GM12878 (cell line): ENCODE measurements at regions not wholly inside any gene's neighbourhood (a gene's known extent, or its start where the extent isn't known, plus 50 kb on each side); places are given as distances from the start of the nearest gene placed in this dataset.

ENCODE experiments used
- ATAC-seq: fragments of 200-7000 bp; cut with Tn5 transposase; 3 replicates; pipeline ENCODE4 v1.9.1; 2020; ENCODE audit warnings: mild to moderate bottlenecking, moderate library complexity
- BruUV-seq: library from RNA; stranded (reverse); fragments of 400-500 nt; replicated peaks from 2 replicates; lab custom pipeline; 2021; lab: Mats Ljungman, UMichigan
- CTCF ChIA-PET: fragments of 300-600 bp; sonication (Branson Sonifier 250); formaldehyde crosslinking; extraction: SDS; loops from one replicate; lab custom pipeline; 2021; ENCODE audit warnings: inconsistent platforms; lab: Yijun Ruan, JAX
- POLR2A ChIA-PET: fragments of 350-600 bp; formaldehyde crosslinking; extraction: SDS; loops from one replicate; lab custom pipeline; 2021; ENCODE audit warnings: inconsistent platforms; lab: Charles Lee
- RAD21 ChIA-PET: fragments of 300-600 bp; sonication (Branson Sonifier 250); formaldehyde crosslinking; loops from one replicate; lab custom pipeline; 2023; ENCODE audit warnings: antibody characterized with exemption; ENCODE audit not compliant: unreplicated experiment; lab: Charles Lee
- SMC1A ChIA-PET: fragments of 300-600 bp; sonication (Branson Sonifier 250); formaldehyde crosslinking; loops from one replicate; lab custom pipeline; 2023; ENCODE audit not compliant: unreplicated experiment, uncharacterized antibody; lab: Charles Lee
- DNase-seq: peaks from one replicate; pipeline ENCODE4 v3.0.0-alpha.2; 2011; ENCODE audit warnings: low read depth, low spot score
- FAIRE-seq: peaks from 3 replicates; lab custom pipeline; 2011; peaks lifted over from hg19 to GRCh38; lab: Jason Lieb, UNC
- H2AFZ ChIP-seq: 2 replicates; pipeline ENCODE4 v1.6.0; 2011; ENCODE audit warnings: low read depth, low read length, control low read depth; ENCODE audit not compliant: control insufficient read depth
- H3K27ac ChIP-seq: 2 replicates; pipeline ENCODE4 v1.5.1; 2011; ENCODE audit warnings: control low read depth; ENCODE audit not compliant: control insufficient read depth, insufficient read depth
- H3K27me3 ChIP-seq, 2 experiments: replicated peaks in 1 of 2; 2 replicates each; pipeline versions ENCODE4 v1.6.0 to v1.6.1; 2011; ENCODE audit warnings: low read length in 1 of 2; ENCODE audit not compliant: control insufficient read depth in 2 of 2, insufficient read depth in 2 of 2
- H3K36me3 ChIP-seq, 2 experiments: 2 replicates each; pipeline ENCODE4 v1.5.1; 2011; ENCODE audit warnings: low read length in 1 of 2; ENCODE audit not compliant: control insufficient read depth in 2 of 2, insufficient read depth in 2 of 2
- H3K4me1 ChIP-seq: 2 replicates; pipeline ENCODE4 v1.6.1; 2011; ENCODE audit warnings: mild to moderate bottlenecking, low read length, moderate library complexity, mixed read lengths; ENCODE audit not compliant: control insufficient read depth, insufficient read depth
- H3K4me2 ChIP-seq: 2 replicates; pipeline ENCODE4 v1.6.0; 2011; ENCODE audit warnings: control low read depth; ENCODE audit not compliant: control insufficient read depth, insufficient read depth
- H3K4me3 ChIP-seq: fragments of 200-600 bp; sonication (generic); 2 replicates; pipeline ENCODE4 v1.5.1; 2016
- H3K79me2 ChIP-seq: 2 replicates; pipeline ENCODE4 v1.6.0; 2011; ENCODE audit warnings: low read length; ENCODE audit not compliant: control insufficient read depth, insufficient read depth
- H3K9ac ChIP-seq: 2 replicates; pipeline ENCODE4 v1.8.0; 2011; ENCODE audit warnings: low read length, control low read depth, mixed read lengths; ENCODE audit not compliant: control insufficient read depth, insufficient read depth
- H3K9me3 ChIP-seq: replicated peaks from 3 replicates; pipeline ENCODE4 v1.5.1; 2011; ENCODE audit warnings: mild to moderate bottlenecking, low read length; ENCODE audit not compliant: control insufficient read depth, insufficient read depth
- H4K20me1 ChIP-seq: 2 replicates; pipeline ENCODE4 v1.6.0; 2011; ENCODE audit not compliant: control insufficient read depth, insufficient read depth
- KDM1A ChIP-seq: fragments of 200-600 bp; sonication (generic); IDR thresholded peaks from 2 replicates; pipeline ENCODE4 v1.6.1; 2016; ENCODE audit warnings: borderline replicate concordance
- MEF2A ChIP-seq: IDR thresholded peaks from 2 replicates; pipeline ENCODE4 v1.6.1; 2011; ENCODE audit warnings: low read depth, mild to moderate bottlenecking, low read length, moderate library complexity; ENCODE audit not compliant: insufficient read depth
- NFIC ChIP-seq: IDR thresholded peaks from 2 replicates; pipeline ENCODE4 v1.6.1; 2012; ENCODE audit warnings: low read depth, mild to moderate bottlenecking, inconsistent platforms, low read length, moderate library complexity
- NR2C2 ChIP-seq: IDR thresholded peaks from 2 replicates; pipeline ENCODE4 v1.6.1; 2011; ENCODE audit warnings: borderline replicate concordance, low read depth; ENCODE audit not compliant: control insufficient read depth, insufficient read length
- PML ChIP-seq: IDR thresholded peaks from 2 replicates; pipeline ENCODE4 v1.6.1; 2012; ENCODE audit warnings: low read length, inconsistent platforms
- RAD51 ChIP-seq: fragments of 450-650 bp; IDR thresholded peaks from 2 replicates; pipeline ENCODE4 v1.6.1; 2016; ENCODE audit warnings: moderate library complexity, mild to moderate bottlenecking, inconsistent platforms
- RUNX3 ChIP-seq: IDR thresholded peaks from 2 replicates; pipeline ENCODE4 v1.6.1; 2012; ENCODE audit warnings: low read length, inconsistent platforms
- SUZ12 ChIP-seq: fragments of 200-600 bp; sonication (generic); IDR thresholded peaks from one replicate; pipeline ENCODE4 v1.6.1; 2018; ENCODE audit warnings: antibody characterized with exemption, mild to moderate bottlenecking; ENCODE audit not compliant: unreplicated experiment
- ZZZ3 ChIP-seq: IDR thresholded peaks from 2 replicates; pipeline ENCODE4 v1.6.1; 2011; ENCODE audit warnings: low read depth; ENCODE audit not compliant: control insufficient read depth, insufficient read length
- WGBS: methylation state at CpG from one replicate; pipeline ENCODE4 v1.1.6; 2016; ENCODE audit warnings: low lambda C conversion rate; ENCODE audit not compliant: insufficient replicate concordance, insufficient coverage; ENCODE audit errors: missing lambda C conversion rate; 5-methylcytosine and 5-hydroxymethylcytosine counted together
- in situ Hi-C: fragments of 300-500 bp; cut with MboI; formaldehyde crosslinking; loops from 9 replicates; pipeline ENCODE4 v1.14.3; 2018; ENCODE audit warnings: mixed read lengths
- intact Hi-C: fragments of 100-400 bp; cut with micrococcal nuclease; formaldehyde crosslinking; loops from one replicate; pipeline ENCODE4 v1.14.2; 2022; ENCODE audit not compliant: unreplicated experiment
- TF ChIP-seq, protein P1 (sequence below): fragments of 450-650 bp; formaldehyde crosslinking; IDR thresholded peaks from 2 replicates; pipeline ENCODE4 v1.5.0; 2022; ENCODE audit warnings: mild to moderate bottlenecking, missing genetic modification characterization
- TF ChIP-seq, protein P2 (sequence below): IDR thresholded peaks from 2 replicates; pipeline ENCODE4 v1.6.1; 2011; ENCODE audit warnings: low read depth, low read length, improper control_type of control experiment, borderline replicate concordance

DNA sequence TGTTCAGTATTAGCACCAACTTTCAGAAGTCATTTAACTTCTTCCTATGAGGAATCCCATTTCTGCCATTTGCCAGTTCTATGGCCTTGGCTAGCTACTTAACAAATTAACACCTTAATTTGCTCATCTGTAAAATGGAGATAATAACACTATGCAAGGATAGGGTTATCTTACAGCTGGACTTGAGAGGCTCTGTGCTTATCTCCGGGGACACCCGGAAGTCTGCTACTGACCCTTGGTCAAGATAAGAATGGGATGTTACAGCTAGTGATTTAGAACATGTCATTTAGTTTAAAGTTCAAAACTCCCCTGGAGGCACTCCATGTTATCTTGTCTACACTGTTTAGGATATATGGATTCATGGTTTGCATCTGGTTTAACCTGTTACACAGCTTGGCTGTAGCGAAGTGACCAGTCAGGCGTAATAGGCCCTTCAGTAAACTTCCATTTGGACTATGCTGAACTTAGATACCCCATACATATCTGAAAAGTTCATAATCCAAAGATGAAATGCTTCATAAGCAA is 156.0 kb upstream of the CD96 start:
- ChIA-PET POLR2A (no interaction called here), SMC1A (no interaction called here), CTCF (no interaction called here), RAD21 (no interaction called here)
- Histone ChIP-seq H3K9me3 (no peaks in the 10 kb centered on the region), H4K20me1 (no peaks in the 10 kb centered on the region), H2AFZ (no peak overlapping the region), H3K9ac (no peak overlapping the region), H3K79me2 (no peaks in the 10 kb centered on the region), H3K4me2 (no peak overlapping the region), H3K27me3 (no peaks in the 10 kb centered on the region), H3K4me3 (no peak overlapping the region), H3K4me1 (no peaks in the 10 kb centered on the region), H3K27ac (no peak overlapping the region), H3K36me3 (no peaks in the 10 kb centered on the region)
- DNase-seq (no peak), FAIRE-seq (no peak), ATAC-seq (no peak)
- no peak for TF ChIP-seq PML
- no peak for TF ChIP-seq MEF2A
- TF ChIP-seq NFIC: no peak
- TF ChIP-seq, protein P1, sequence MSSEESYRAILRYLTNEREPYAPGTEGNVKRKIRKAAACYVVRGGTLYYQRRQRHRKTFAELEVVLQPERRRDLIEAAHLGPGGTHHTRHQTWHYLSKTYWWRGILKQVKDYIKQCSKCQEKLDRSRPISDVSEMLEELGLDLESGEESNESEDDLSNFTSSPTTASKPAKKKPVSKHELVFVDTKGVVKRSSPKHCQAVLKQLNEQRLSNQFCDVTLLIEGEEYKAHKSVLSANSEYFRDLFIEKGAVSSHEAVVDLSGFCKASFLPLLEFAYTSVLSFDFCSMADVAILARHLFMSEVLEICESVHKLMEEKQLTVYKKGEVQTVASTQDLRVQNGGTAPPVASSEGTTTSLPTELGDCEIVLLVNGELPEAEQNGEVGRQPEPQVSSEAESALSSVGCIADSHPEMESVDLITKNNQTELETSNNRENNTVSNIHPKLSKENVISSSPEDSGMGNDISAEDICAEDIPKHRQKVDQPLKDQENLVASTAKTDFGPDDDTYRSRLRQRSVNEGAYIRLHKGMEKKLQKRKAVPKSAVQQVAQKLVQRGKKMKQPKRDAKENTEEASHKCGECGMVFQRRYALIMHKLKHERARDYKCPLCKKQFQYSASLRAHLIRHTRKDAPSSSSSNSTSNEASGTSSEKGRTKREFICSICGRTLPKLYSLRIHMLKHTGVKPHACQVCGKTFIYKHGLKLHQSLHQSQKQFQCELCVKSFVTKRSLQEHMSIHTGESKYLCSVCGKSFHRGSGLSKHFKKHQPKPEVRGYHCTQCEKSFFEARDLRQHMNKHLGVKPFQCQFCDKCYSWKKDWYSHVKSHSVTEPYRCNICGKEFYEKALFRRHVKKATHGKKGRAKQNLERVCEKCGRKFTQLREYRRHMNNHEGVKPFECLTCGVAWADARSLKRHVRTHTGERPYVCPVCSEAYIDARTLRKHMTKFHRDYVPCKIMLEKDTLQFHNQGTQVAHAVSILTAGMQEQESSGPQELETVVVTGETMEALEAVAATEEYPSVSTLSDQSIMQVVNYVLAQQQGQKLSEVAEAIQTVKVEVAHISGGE (CRISPR knock-in tag): no peak
- no peak for TF ChIP-seq SUZ12
- no peak for TF ChIP-seq NR2C2
- TF ChIP-seq, protein P2, sequence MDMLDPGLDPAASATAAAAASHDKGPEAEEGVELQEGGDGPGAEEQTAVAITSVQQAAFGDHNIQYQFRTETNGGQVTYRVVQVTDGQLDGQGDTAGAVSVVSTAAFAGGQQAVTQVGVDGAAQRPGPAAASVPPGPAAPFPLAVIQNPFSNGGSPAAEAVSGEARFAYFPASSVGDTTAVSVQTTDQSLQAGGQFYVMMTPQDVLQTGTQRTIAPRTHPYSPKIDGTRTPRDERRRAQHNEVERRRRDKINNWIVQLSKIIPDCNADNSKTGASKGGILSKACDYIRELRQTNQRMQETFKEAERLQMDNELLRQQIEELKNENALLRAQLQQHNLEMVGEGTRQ: no peak
- no peak for TF ChIP-seq KDM1A
- no peak for TF ChIP-seq RUNX3
- TF ChIP-seq ZZZ3: no peak
- TF ChIP-seq RAD51: no peak
- in situ Hi-C loops (no loop called here), intact Hi-C loops (no loop called here)
- no TSS peak for BruUV-seq
- 87% methylated on average over 4 of the region's 4 CpGs for WGBS
